ENCODE measurements at regions not wholly inside any gene's neighbourhood (a gene's known extent, or its start where the extent isn't known, plus 50 kb on each side); places are given as distances from the start of the nearest gene placed in this dataset.

GRCh38 chr11:131025421-131026125, 109.3 kb upstream of the SNX19 start:
- TF ChIP-seq CTCF (IDR thresholded peaks at IDR 0.05) = no peak
- Histone ChIP-seq H3K27ac (no peak overlapping the region), H3K9me3 (no peaks in the 10 kb centered on the region), H3K36me3 (no peaks in the 10 kb centered on the region), H3K27me3 (no peaks in the 10 kb centered on the region), H3K4me1 (no peaks in the 10 kb centered on the region), H3K4me3 (no peak overlapping the region)
- DNase-seq (ENCODE audit: low spot score) = no peak

- no peak overlapping the region for H3K4me3 ChIP-seq
- no peaks in the 10 kb centered on the region for H3K36me3 ChIP-seq
- TF ChIP-seq CTCF (IDR thresholded peaks at IDR 0.05) = no peak
- H3K9me3 ChIP-seq = no peaks in the 10 kb centered on the region
- H3K4me1 ChIP-seq = no peaks in the 10 kb centered on the region
- H3K27ac ChIP-seq = no peak overlapping the region
- DNase-seq (ENCODE audit: low spot score) = no peak
- no peaks in the 10 kb centered on the region for H3K27me3 ChIP-seq
These were observed 111.2 kb upstream of the SNX19 start for GRCh38 chr11:131027491-131027890.

- no peaks in the 10 kb centered on the region for H3K4me1 ChIP-seq
- no peak overlapping the region for H3K27ac ChIP-seq
- no peak overlapping the region for H3K4me3 ChIP-seq
- TF ChIP-seq CTCF (IDR thresholded peaks at IDR 0.05) = no peak
- H3K36me3 ChIP-seq = no peaks in the 10 kb centered on the region
- H3K27me3 ChIP-seq = no peaks in the 10 kb centered on the region
- DNase-seq (ENCODE audit: low spot score) = no peak
- H3K9me3 ChIP-seq = no peaks in the 10 kb centered on the region
These were observed 116.9 kb upstream of the SNX19 start for GRCh38 chr11:131033151-131033651.

GRCh38 chr11:131036514-131036913, 120.2 kb upstream of the SNX19 start:
- TF ChIP-seq CTCF (IDR thresholded peaks at IDR 0.05) = no peak
- H3K36me3 ChIP-seq = no peaks in the 10 kb centered on the region
- H3K9me3 ChIP-seq = no peaks in the 10 kb centered on the region
- H3K27me3 ChIP-seq = no peaks in the 10 kb centered on the region
- DNase-seq (ENCODE audit: low spot score) = no peak
- H3K27ac ChIP-seq = no peak overlapping the region
- no peak overlapping the region for H3K4me3 ChIP-seq
- no peaks in the 10 kb centered on the region for H3K4me1 ChIP-seq

- H3K27ac ChIP-seq = no peak overlapping the region
- H3K4me1 ChIP-seq = no peaks in the 10 kb centered on the region
- H3K27me3 ChIP-seq = no peaks in the 10 kb centered on the region
- no peaks in the 10 kb centered on the region for H3K9me3 ChIP-seq
- DNase-seq (ENCODE audit: low spot score) = no peak
- no peak for TF ChIP-seq CTCF (IDR thresholded peaks at IDR 0.05)
- H3K36me3 ChIP-seq = no peaks in the 10 kb centered on the region
- H3K4me3 ChIP-seq = no peak overlapping the region
These were observed 121.6 kb upstream of the SNX19 start for GRCh38 chr11:131037873-131038272.

- no peak for DNase-seq (ENCODE audit: low spot score)
- no peak overlapping the region for H3K27ac ChIP-seq
- H3K36me3 ChIP-seq = no peaks in the 10 kb centered on the region
- TF ChIP-seq CTCF (IDR thresholded peaks at IDR 0.05) = peak in 1 of 2 donors; percentile 24
- H3K27me3 ChIP-seq = no peaks in the 10 kb centered on the region
- H3K9me3 ChIP-seq = no peaks in the 10 kb centered on the region
- H3K4me3 ChIP-seq = no peak overlapping the region
- H3K4me1 ChIP-seq = no peaks in the 10 kb centered on the region
These were observed 122.3 kb upstream of the SNX19 start for GRCh38 chr11:131038597-131038996.

Measured in right atrium auricular region (tissue), 2 donors.